ENCODE measurements at regions not wholly inside any gene's neighbourhood (a gene's known extent, or its start where the extent isn't known, plus 50 kb on each side); places are given as distances from the start of the nearest gene placed in this dataset.
"Not testable (repeated sequence)": the region's sequence is repeated elsewhere in the genome, so short reads cannot be mapped to it uniquely, and the experiment has no call there.

GRCh38 chr2:205862761-205863160 is 180.5 kb downstream of the NRP2 start:
- TF ChIP-seq POLR2A, CTCF (IDR thresholded peaks at IDR 0.05): not testable (repeated sequence)
